ENCODE measurements at regions not wholly inside any gene's neighbourhood (a gene's known extent, or its start where the extent isn't known, plus 50 kb on each side); places are given as distances from the start of the nearest gene placed in this dataset.

DNA sequence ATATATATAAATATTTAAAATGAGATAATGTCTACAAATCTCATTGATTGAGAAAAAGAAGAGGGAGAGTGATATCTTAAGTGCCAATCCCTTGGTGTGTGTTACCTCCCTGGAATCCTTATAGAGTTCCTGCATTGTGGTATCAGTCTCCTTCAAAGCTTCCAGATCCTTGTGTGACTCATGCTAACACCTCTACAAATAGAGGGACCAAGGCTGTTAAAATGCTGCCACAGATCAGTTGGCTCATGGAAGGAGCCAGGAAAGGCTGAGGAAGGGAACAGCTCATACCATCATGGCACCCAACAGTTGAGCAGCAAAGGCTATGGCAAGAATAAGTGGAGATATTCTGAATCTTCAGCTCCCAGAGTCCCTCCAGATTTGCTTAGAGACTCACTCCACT is 163.6 kb upstream of the ISX start:
- TF ChIP-seq, protein P1, sequence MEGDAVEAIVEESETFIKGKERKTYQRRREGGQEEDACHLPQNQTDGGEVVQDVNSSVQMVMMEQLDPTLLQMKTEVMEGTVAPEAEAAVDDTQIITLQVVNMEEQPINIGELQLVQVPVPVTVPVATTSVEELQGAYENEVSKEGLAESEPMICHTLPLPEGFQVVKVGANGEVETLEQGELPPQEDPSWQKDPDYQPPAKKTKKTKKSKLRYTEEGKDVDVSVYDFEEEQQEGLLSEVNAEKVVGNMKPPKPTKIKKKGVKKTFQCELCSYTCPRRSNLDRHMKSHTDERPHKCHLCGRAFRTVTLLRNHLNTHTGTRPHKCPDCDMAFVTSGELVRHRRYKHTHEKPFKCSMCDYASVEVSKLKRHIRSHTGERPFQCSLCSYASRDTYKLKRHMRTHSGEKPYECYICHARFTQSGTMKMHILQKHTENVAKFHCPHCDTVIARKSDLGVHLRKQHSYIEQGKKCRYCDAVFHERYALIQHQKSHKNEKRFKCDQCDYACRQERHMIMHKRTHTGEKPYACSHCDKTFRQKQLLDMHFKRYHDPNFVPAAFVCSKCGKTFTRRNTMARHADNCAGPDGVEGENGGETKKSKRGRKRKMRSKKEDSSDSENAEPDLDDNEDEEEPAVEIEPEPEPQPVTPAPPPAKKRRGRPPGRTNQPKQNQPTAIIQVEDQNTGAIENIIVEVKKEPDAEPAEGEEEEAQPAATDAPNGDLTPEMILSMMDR (IDR thresholded peaks at IDR 0.05; ENCODE audit: low read depth, low read length): no peak
- H3K4me3 ChIP-seq (ENCODE audit: low read depth, low read length): no peak overlapping the region
- in situ Hi-C loops (cut with HindIII; ENCODE audit: low sequenced_read_pairs): no loop called here
- DNase-seq (ENCODE audit: low read depth, low spot score): no peak

DNA sequence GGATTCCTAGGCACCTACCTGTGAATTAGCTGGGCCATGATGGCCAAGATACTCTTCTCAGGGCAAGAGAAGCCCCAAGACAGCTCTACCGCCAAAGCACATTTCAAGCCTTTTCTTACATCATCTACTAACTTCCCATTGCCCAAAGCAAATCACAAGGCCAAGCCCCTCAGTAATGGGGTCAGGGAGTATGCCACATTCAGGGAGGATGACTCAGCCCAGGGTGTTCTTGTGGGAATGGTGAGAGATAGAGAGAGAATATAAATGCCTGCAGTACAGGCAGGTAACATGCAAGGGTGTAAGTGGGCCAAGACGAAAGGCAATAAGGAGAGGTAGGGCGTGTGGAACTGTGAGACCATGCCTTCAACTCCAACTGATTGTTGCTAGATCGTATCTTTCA is 162.5 kb upstream of the ISX start:
- no peak overlapping the region for H3K4me3 ChIP-seq (ENCODE audit: low read depth, low read length)
- TF ChIP-seq, protein P1 (IDR thresholded peaks at IDR 0.05; ENCODE audit: low read depth, low read length): no peak
- no peak for DNase-seq (ENCODE audit: low read depth, low spot score)
- in situ Hi-C loops (cut with HindIII; ENCODE audit: low sequenced_read_pairs): no loop called here

DNA sequence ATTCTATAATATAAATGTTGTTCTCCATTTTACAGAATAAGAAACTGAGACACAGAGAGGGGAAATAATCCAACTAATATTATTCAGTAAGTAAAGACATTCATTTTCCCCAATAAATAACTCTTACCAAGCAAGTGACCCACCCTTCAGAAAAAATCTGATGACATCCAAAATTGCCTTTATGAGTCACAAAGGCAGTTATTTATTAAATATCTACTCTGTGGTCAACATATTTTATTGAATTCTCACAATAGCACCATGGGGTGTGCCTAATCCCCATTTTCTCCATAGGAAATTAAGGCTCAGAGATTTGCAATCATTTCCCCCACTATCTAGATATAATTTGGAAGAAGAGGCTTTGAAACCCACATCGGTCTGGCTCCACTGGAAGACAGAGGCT is 161.5 kb upstream of the ISX start:
- TF ChIP-seq, protein P1 (IDR thresholded peaks at IDR 0.05; ENCODE audit: low read depth, low read length): no peak
- H3K4me3 ChIP-seq (ENCODE audit: low read depth, low read length): no peak overlapping the region
- in situ Hi-C loops (cut with HindIII; ENCODE audit: low sequenced_read_pairs): no loop called here
- no peak for DNase-seq (ENCODE audit: low read depth, low spot score)

GRCh38 chr22:34913826-34914225 is 152.1 kb upstream of the ISX start:
- TF ChIP-seq, protein P1 (IDR thresholded peaks at IDR 0.05; ENCODE audit: low read depth, low read length): no peak
- DNase-seq (ENCODE audit: low read depth, low spot score): no peak

DNA sequence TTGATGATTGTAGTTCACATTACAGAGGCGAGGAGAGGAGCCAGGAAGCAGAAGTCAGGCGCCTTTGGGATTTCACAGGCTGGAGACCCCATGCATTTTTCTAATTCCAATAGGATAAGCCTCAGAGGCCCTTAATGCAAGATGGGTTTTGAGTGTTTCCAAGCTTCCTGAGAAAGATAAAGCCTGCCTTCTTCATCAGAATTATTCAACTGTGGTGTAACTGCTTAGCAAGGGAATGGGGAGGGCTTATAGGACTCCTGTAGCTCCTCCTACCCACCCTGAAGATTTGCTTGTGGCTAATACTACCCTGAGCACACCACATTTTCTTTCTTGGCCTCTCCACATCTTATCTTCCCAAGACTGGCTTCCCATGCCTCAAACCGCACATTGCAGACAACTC is 151.1 kb upstream of the ISX start:
- no peak for DNase-seq (ENCODE audit: low read depth, low spot score)
- TF ChIP-seq, protein P1 (IDR thresholded peaks at IDR 0.05; ENCODE audit: low read depth, low read length): no peak
- in situ Hi-C loops (cut with HindIII; ENCODE audit: low sequenced_read_pairs): no loop called here
- H3K4me3 ChIP-seq (ENCODE audit: low read depth, low read length): no peak overlapping the region

More at GRCh38 chr22:34913826-34914225, 152.1 kb upstream of the ISX start:
- H3K4me3 ChIP-seq (ENCODE audit: low read depth, low read length): no peak overlapping the region
- in situ Hi-C loops (cut with HindIII; ENCODE audit: low sequenced_read_pairs): no loop called here

DNA sequence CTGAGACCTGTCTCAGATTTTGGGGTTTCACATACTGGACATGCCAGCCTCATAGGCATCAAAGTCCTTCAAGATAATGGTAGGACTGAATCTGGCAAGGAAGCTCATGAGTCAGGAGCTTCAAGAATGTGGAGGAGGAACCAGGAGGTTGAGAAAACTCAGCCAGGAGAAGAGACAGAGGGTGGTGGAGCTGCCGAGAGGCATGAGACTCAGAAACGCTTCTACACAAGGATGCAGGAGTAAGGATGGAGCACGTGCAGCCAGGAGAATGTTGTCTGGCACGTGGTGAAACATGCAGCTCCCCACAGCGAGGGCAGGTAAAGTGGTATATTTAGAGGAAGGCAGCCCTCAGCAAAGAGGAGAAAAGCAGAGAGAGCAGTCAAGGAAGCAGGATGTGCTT is 148.7 kb upstream of the ISX start:
- in situ Hi-C loops (cut with HindIII; ENCODE audit: low sequenced_read_pairs): no loop called here

More for the DNA sequence above, 148.7 kb upstream of the ISX start:
- TF ChIP-seq, protein P1 (IDR thresholded peaks at IDR 0.05; ENCODE audit: low read depth, low read length): no peak
- DNase-seq (ENCODE audit: low read depth, low spot score): no peak
- no peak overlapping the region for H3K4me3 ChIP-seq (ENCODE audit: low read depth, low read length)
